ENCODE measurements at regions not wholly inside any gene's neighbourhood (a gene's known extent, or its start where the extent isn't known, plus 50 kb on each side); places are given as distances from the start of the nearest gene placed in this dataset.
"Not testable (repeated sequence)": the region's sequence is repeated elsewhere in the genome, so short reads cannot be mapped to it uniquely, and the experiment has no call there.

GRCh38 chr13:73809561-73809960 lies 324.6 kb downstream of the KLF12 start:
- Histone ChIP-seq H3K9me3 (replicated peaks; ENCODE audit: low read length) (no peaks in the 10 kb centered on the region), H3K36me3 (ENCODE audit: insufficient read depth, low read length) (peaks cover 18% of the 10 kb centered on the region), H3K4me2 (ENCODE audit: low read length) (no peak overlapping the region), H3K4me3 (ENCODE audit: low read length) (no peak overlapping the region), H3K4me1 (ENCODE audit: control insufficient read depth, insufficient read depth, low read length) (peaks cover 7% of the 10 kb centered on the region), H3K27me3 (ENCODE audit: control insufficient read depth, insufficient read depth, low read length) (no peaks in the 10 kb centered on the region), H3K9ac (ENCODE audit: low read depth, low read length) (no peak overlapping the region)

DNA sequence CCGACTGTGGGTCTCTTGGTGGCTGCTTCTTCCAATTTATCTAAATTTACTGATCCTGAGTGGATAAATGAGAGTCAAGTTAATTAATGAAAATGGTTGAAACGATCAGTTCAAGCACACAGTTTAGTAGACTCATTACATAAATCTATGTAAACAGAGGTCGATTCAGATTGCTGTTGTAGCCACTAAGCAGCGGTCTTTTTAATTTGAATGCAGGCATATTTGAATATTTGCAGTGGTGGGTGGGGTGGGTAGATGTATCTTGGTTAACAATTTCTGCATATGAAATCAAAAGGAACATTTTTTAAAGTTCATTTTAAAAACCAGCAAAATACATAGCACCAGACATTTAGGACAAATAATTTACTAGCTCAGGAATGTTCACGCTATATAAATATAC lies 325.9 kb downstream of the KLF12 start:
- H3K9me3 ChIP-seq (replicated peaks; ENCODE audit: low read length): no peaks in the 10 kb centered on the region
- H3K4me1 ChIP-seq (ENCODE audit: control insufficient read depth, insufficient read depth, low read length): peaks cover 19% of the 10 kb centered on the region
- no peak overlapping the region for H3K9ac ChIP-seq (ENCODE audit: low read depth, low read length)
- peaks cover 18% of the 10 kb centered on the region for H3K36me3 ChIP-seq (ENCODE audit: insufficient read depth, low read length)
- H3K4me3 ChIP-seq (ENCODE audit: low read length): no peak overlapping the region
- H3K27me3 ChIP-seq (ENCODE audit: control insufficient read depth, insufficient read depth, low read length): no peaks in the 10 kb centered on the region
- no peak overlapping the region for H3K4me2 ChIP-seq (ENCODE audit: low read length)

- H3K27me3 ChIP-seq (ENCODE audit: control insufficient read depth, insufficient read depth, low read length); H3K4me2 ChIP-seq (ENCODE audit: low read length); H3K4me3 ChIP-seq (ENCODE audit: low read length); H3K36me3 ChIP-seq (ENCODE audit: insufficient read depth, low read length); H3K9me3 ChIP-seq (replicated peaks; ENCODE audit: low read length); H3K9ac ChIP-seq (ENCODE audit: low read depth, low read length): not testable (repeated sequence)
- H3K4me1 ChIP-seq (ENCODE audit: control insufficient read depth, insufficient read depth, low read length): peaks cover 34% of the 10 kb centered on the region
Observed at GRCh38 chr13:73805326-73805958, 328.8 kb downstream of the KLF12 start.

GRCh38 chr13:73803997-73804396 lies 330.2 kb downstream of the KLF12 start:
- H3K4me3 ChIP-seq (ENCODE audit: low read length): no peak overlapping the region
- H3K9ac ChIP-seq (ENCODE audit: low read depth, low read length): no peak overlapping the region
- no peaks in the 10 kb centered on the region for H3K27me3 ChIP-seq (ENCODE audit: control insufficient read depth, insufficient read depth, low read length)
- no peaks in the 10 kb centered on the region for H3K9me3 ChIP-seq (replicated peaks; ENCODE audit: low read length)
- no peak overlapping the region for H3K4me2 ChIP-seq (ENCODE audit: low read length)
- H3K36me3 ChIP-seq (ENCODE audit: insufficient read depth, low read length): peaks cover 8% of the 10 kb centered on the region
- H3K4me1 ChIP-seq (ENCODE audit: control insufficient read depth, insufficient read depth, low read length): peaks cover 30% of the 10 kb centered on the region

DNA sequence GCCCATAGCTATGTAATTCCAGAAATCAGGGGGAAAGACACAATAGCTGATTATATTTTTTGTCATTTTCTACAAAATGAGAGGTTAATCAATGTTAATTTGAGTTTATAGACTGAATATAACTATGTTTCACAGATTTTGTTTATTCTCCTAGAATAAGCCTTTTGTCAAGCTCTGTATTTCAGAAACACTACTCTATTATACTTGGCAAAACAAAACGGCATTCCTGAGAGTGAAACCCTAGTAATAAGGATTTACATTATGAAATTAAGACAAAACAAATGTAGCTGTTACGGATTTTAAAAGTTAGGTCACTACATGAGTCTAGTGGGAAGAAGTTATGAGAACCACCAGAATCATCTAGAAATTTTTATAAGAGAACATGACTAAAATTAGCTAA lies 334.2 kb downstream of the KLF12 start:
- Histone ChIP-seq H3K9ac (ENCODE audit: low read depth, low read length) (no peak overlapping the region), H3K9me3 (replicated peaks; ENCODE audit: low read length) (no peaks in the 10 kb centered on the region), H3K4me2 (ENCODE audit: low read length) (no peak overlapping the region), H3K4me1 (ENCODE audit: control insufficient read depth, insufficient read depth, low read length) (peaks cover 30% of the 10 kb centered on the region), H3K27me3 (ENCODE audit: control insufficient read depth, insufficient read depth, low read length) (no peaks in the 10 kb centered on the region), H3K36me3 (ENCODE audit: insufficient read depth, low read length) (peaks cover 5% of the 10 kb centered on the region), H3K4me3 (ENCODE audit: low read length) (no peak overlapping the region)

GRCh38 chr13:73794755-73795154 lies 339.4 kb downstream of the KLF12 start:
- no peaks in the 10 kb centered on the region for H3K27me3 ChIP-seq (ENCODE audit: control insufficient read depth, insufficient read depth, low read length)
- no peak overlapping the region for H3K4me2 ChIP-seq (ENCODE audit: low read length)
- H3K9me3 ChIP-seq (replicated peaks; ENCODE audit: low read length): no peaks in the 10 kb centered on the region
- no peak overlapping the region for H3K9ac ChIP-seq (ENCODE audit: low read depth, low read length)
- no peak overlapping the region for H3K4me3 ChIP-seq (ENCODE audit: low read length)
- peaks cover 5% of the 10 kb centered on the region for H3K36me3 ChIP-seq (ENCODE audit: insufficient read depth, low read length)
- no peaks in the 10 kb centered on the region for H3K4me1 ChIP-seq (ENCODE audit: control insufficient read depth, insufficient read depth, low read length)

DNA sequence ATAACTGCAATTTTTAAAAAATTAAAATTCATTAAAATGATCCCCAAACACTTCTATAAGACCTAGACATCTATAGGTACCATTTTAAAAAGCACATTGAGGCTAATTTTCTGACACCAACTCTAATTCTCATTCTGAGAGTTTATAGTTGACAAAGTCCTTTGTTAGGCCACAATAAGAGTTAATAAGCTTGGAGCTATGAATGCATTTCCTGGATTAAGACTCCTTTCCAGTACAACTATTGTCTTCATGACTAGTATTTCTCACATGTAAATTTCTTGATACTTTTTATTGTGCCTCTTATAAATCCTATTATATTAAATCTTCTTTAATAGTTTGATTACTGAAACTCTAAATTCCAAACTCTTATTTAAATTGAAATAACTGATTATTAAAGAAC lies 340.8 kb downstream of the KLF12 start:
- Histone ChIP-seq H3K4me3 (ENCODE audit: low read length) (no peak overlapping the region), H3K4me1 (ENCODE audit: control insufficient read depth, insufficient read depth, low read length) (no peaks in the 10 kb centered on the region), H3K9ac (ENCODE audit: low read depth, low read length) (no peak overlapping the region), H3K9me3 (replicated peaks; ENCODE audit: low read length) (no peaks in the 10 kb centered on the region), H3K27me3 (ENCODE audit: control insufficient read depth, insufficient read depth, low read length) (no peaks in the 10 kb centered on the region), H3K4me2 (ENCODE audit: low read length) (no peak overlapping the region), H3K36me3 (ENCODE audit: insufficient read depth, low read length) (no peaks in the 10 kb centered on the region)

- Histone ChIP-seq H3K27me3 (ENCODE audit: control insufficient read depth, insufficient read depth, low read length) (no peaks in the 10 kb centered on the region), H3K36me3 (ENCODE audit: insufficient read depth, low read length) (no peaks in the 10 kb centered on the region), H3K4me1 (ENCODE audit: control insufficient read depth, insufficient read depth, low read length) (no peaks in the 10 kb centered on the region), H3K4me2 (ENCODE audit: low read length) (no peak overlapping the region), H3K9ac (ENCODE audit: low read depth, low read length) (no peak overlapping the region), H3K4me3 (ENCODE audit: low read length) (no peak overlapping the region), H3K9me3 (replicated peaks; ENCODE audit: low read length) (no peaks in the 10 kb centered on the region)
Observed at GRCh38 chr13:73792796-73793195, 341.4 kb downstream of the KLF12 start.

DNA sequence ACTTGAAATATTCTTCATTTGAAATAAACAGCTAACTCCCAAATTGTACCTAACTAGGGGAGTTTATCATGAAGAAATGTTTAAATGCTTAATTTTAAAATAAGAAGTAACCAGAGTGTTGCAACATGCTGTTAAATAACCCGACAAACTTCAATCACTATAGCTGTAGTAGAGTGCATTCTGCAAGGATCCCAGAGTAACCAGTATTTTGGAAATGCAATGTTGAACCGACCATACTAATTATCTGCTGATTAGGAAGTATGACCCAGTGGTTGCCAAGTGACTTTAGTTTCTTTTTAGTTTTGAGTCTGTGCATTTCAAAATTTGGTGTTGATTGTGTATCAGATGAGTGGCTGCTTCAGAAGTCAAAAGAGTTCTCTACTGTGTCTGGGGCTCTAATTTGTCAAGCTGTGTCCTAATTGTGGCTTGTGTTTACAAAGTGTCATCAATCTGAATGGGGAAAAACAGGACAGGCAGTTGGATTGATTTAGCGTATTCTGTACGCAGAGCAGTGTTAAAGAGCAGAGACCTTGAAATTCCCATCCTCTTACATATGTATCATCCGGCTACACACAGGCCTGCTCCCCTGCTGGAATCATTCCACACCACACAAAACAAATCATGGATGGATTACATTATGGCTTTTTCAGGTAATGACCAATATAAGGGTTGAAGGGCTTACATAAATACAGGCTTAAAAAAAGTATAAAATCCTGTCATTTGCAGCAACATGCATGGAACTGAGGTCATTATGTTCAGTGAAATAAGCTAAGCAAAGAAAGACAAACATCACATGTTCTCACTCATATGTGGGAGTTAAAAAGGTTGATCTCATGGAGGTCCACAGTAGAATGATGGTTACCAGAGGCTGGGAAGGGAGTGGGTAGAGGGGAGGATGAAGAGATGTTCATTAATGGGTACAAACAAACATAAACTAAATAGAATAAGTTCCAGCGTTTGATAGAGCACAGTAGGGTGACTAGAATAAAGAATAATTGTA lies 351.5 kb downstream of the KLF12 start:
- no peaks in the 10 kb centered on the region for H3K36me3 ChIP-seq (ENCODE audit: insufficient read depth, low read length)
- no peaks in the 10 kb centered on the region for H3K4me1 ChIP-seq (ENCODE audit: control insufficient read depth, insufficient read depth, low read length)
- H3K4me2 ChIP-seq (ENCODE audit: low read length): no peak overlapping the region
- H3K27me3 ChIP-seq (ENCODE audit: control insufficient read depth, insufficient read depth, low read length): no peaks in the 10 kb centered on the region
- no peaks in the 10 kb centered on the region for H3K9me3 ChIP-seq (replicated peaks; ENCODE audit: low read length)
- no peak overlapping the region for H3K4me3 ChIP-seq (ENCODE audit: low read length)
- no peak overlapping the region for H3K9ac ChIP-seq (ENCODE audit: low read depth, low read length)

GRCh38 chr13:73781384-73781783 lies 352.8 kb downstream of the KLF12 start:
- H3K9me3 ChIP-seq (replicated peaks; ENCODE audit: low read length): no peaks in the 10 kb centered on the region
- no peaks in the 10 kb centered on the region for H3K36me3 ChIP-seq (ENCODE audit: insufficient read depth, low read length)
- no peaks in the 10 kb centered on the region for H3K27me3 ChIP-seq (ENCODE audit: control insufficient read depth, insufficient read depth, low read length)
- H3K4me1 ChIP-seq (ENCODE audit: control insufficient read depth, insufficient read depth, low read length): no peaks in the 10 kb centered on the region
- no peak overlapping the region for H3K4me3 ChIP-seq (ENCODE audit: low read length)
- no peak overlapping the region for H3K4me2 ChIP-seq (ENCODE audit: low read length)
- H3K9ac ChIP-seq (ENCODE audit: low read depth, low read length): no peak overlapping the region

- no peaks in the 10 kb centered on the region for H3K36me3 ChIP-seq (ENCODE audit: insufficient read depth, low read length)
- no peaks in the 10 kb centered on the region for H3K27me3 ChIP-seq (ENCODE audit: control insufficient read depth, insufficient read depth, low read length)
- no peak overlapping the region for H3K9ac ChIP-seq (ENCODE audit: low read depth, low read length)
- H3K4me1 ChIP-seq (ENCODE audit: control insufficient read depth, insufficient read depth, low read length): no peaks in the 10 kb centered on the region
- H3K9me3 ChIP-seq (replicated peaks; ENCODE audit: low read length): no peaks in the 10 kb centered on the region
- no peak overlapping the region for H3K4me3 ChIP-seq (ENCODE audit: low read length)
- no peak overlapping the region for H3K4me2 ChIP-seq (ENCODE audit: low read length)
Observed at GRCh38 chr13:73779881-73780280, 354.3 kb downstream of the KLF12 start.

All from skeletal muscle satellite cell (primary cell).